Trophoblast cell (in vitro differentiated cells and primary cell): ENCODE measurements at regions not wholly inside any gene's neighbourhood (a gene's known extent, or its start where the extent isn't known, plus 50 kb on each side); places are given as distances from the start of the nearest gene placed in this dataset.

Experiments
- DNase-seq, 2 donors: peaks; one replicate each; pipeline ENCODE4 v3.0.0-alpha.2; 2016
- H2AFZ ChIP-seq: 2 replicates; pipeline ENCODE4 v1.6.1; 2013; ENCODE audit warnings: low read length, moderate library complexity, mild to moderate bottlenecking; ENCODE audit not compliant: insufficient read depth, poor library complexity
- H2AK5ac ChIP-seq: 2 replicates; pipeline ENCODE4 v1.6.1; 2013; ENCODE audit warnings: mild to moderate bottlenecking, low read length
- H2BK120ac ChIP-seq: 2 replicates; pipeline ENCODE4 v1.6.1; 2013; ENCODE audit warnings: low read length, mild to moderate bottlenecking, moderate library complexity; ENCODE audit not compliant: insufficient read depth, poor library complexity
- H2BK12ac ChIP-seq: 2 replicates; pipeline ENCODE4 v1.6.1; 2013; ENCODE audit warnings: mild to moderate bottlenecking, low read length, moderate library complexity
- H2BK5ac ChIP-seq: 2 replicates; pipeline ENCODE4 v1.6.1; 2013; ENCODE audit warnings: low read length, low read depth, moderate library complexity, mild to moderate bottlenecking; ENCODE audit not compliant: poor library complexity
- H3K14ac ChIP-seq: 2 replicates; pipeline ENCODE4 v1.6.1; 2013; ENCODE audit warnings: mild to moderate bottlenecking, low read length
- H3K18ac ChIP-seq: 2 replicates; pipeline ENCODE4 v1.6.1; 2013; ENCODE audit warnings: mild to moderate bottlenecking, low read length
- H3K23ac ChIP-seq: 2 replicates; pipeline ENCODE4 v1.6.1; 2013; ENCODE audit warnings: low read length
- H3K27ac ChIP-seq: 2 replicates; pipeline ENCODE4 v1.5.1; 2013; ENCODE audit warnings: low read depth, mild to moderate bottlenecking, inconsistent platforms, low read length, moderate library complexity
- H3K27me3 ChIP-seq: 2 replicates; pipeline ENCODE4 v1.6.1; 2013; ENCODE audit warnings: inconsistent platforms, mild to moderate bottlenecking, low read length, moderate library complexity; ENCODE audit not compliant: insufficient read depth
- H3K36me3 ChIP-seq, 2 experiments: 1 replicate in 1 of 2; 2 replicates in 1 of 2; pipeline ENCODE4 v1.6.1; 2013; ENCODE audit warnings: low read length in 2 of 2, mild to moderate bottlenecking in 2 of 2, moderate library complexity in 1 of 2; ENCODE audit not compliant: insufficient read depth in 2 of 2, control insufficient read depth in 1 of 2
- H3K4ac ChIP-seq: 2 replicates; pipeline ENCODE4 v1.6.1; 2013; ENCODE audit warnings: low read depth, mild to moderate bottlenecking, low read length, moderate library complexity
- H3K4me1 ChIP-seq, 2 experiments: 1 replicate in 1 of 2; 2 replicates in 1 of 2; pipeline ENCODE4 v1.6.1; 2013; ENCODE audit warnings: low read length in 2 of 2, mild to moderate bottlenecking in 2 of 2, moderate library complexity in 1 of 2; ENCODE audit not compliant: insufficient read depth in 2 of 2, control insufficient read depth in 1 of 2
- H3K4me2 ChIP-seq: 2 replicates; pipeline ENCODE4 v1.6.1; 2013; ENCODE audit warnings: inconsistent platforms, mild to moderate bottlenecking, low read length, moderate library complexity
- H3K4me3 ChIP-seq: 2 replicates; pipeline ENCODE4 v1.5.1; 2013; ENCODE audit warnings: mild to moderate bottlenecking, low read depth, low read length, inconsistent platforms
- H3K79me1 ChIP-seq: one replicate; pipeline ENCODE4 v1.6.1; 2013; ENCODE audit warnings: low read length
- H3K79me2 ChIP-seq: 2 replicates; pipeline ENCODE4 v1.6.1; 2013; ENCODE audit warnings: low read length, mild to moderate bottlenecking; ENCODE audit not compliant: control insufficient read depth, insufficient read depth, poor library complexity
- H3K9ac ChIP-seq: 2 replicates; pipeline ENCODE4 v1.6.1; 2013; ENCODE audit warnings: mild to moderate bottlenecking, low read length
- H3K9me3 ChIP-seq: 2 replicates; pipeline ENCODE4 v1.6.1; 2013; ENCODE audit warnings: low read depth, mild to moderate bottlenecking, control low read depth, inconsistent platforms, low read length; ENCODE audit not compliant: insufficient read depth
- H4K12ac ChIP-seq: 2 replicates; pipeline ENCODE4 v1.6.1; 2013; ENCODE audit warnings: low read depth, mild to moderate bottlenecking, low read length, moderate library complexity
- H4K8ac ChIP-seq: 2 replicates; pipeline ENCODE4 v1.6.1; 2013; ENCODE audit warnings: low read depth, mild to moderate bottlenecking, low read length, moderate library complexity
- H4K91ac ChIP-seq: one replicate; pipeline ENCODE4 v1.6.1; 2013; ENCODE audit warnings: low read depth, mild to moderate bottlenecking, low read length, moderate library complexity
- WGBS: extraction: QIAGEN DNeasy Blood & Tissue Kit; methylation state at CpG from one replicate; pipeline ENCODE4 v1.1.7; 2013; ENCODE audit warnings: missing lambda C conversion rate; ENCODE audit not compliant: insufficient read length, insufficient coverage; ENCODE audit errors: extremely low coverage; 5-methylcytosine and 5-hydroxymethylcytosine counted together

GRCh38 chrX:115493015-115493414 lies 68.0 kb upstream of the PLS3 start:
- Histone ChIP-seq H2BK5ac (no peak overlapping the region), H3K36me3 (no peaks in the 10 kb centered on the region), H3K9me3 (no peaks in the 10 kb centered on the region), H3K4me1 (no peaks in the 10 kb centered on the region), H3K18ac (no peak overlapping the region), H4K8ac (no peak overlapping the region), H3K23ac (no peak overlapping the region), H4K91ac (no peak overlapping the region), H3K27me3 (no peaks in the 10 kb centered on the region), H3K79me1 (no peaks in the 10 kb centered on the region), H2BK12ac (no peak overlapping the region), H2BK120ac (no peak overlapping the region), H2AK5ac (no peak overlapping the region), H3K27ac (no peak overlapping the region), H3K4me2 (no peak overlapping the region), H3K14ac (no peak overlapping the region), H3K4me3 (no peak overlapping the region), H4K12ac (no peak overlapping the region), H2AFZ (no peak overlapping the region), H3K79me2 (no peaks in the 10 kb centered on the region), H3K9ac (no peak overlapping the region), H3K4ac (no peak overlapping the region)
- no peak for DNase-seq
- no CpG with 5 or more reads among the region's 1 CpG for WGBS

- no CpG with 5 or more reads among the region's 3 CpGs for WGBS
- no peak overlapping the region for H2BK12ac ChIP-seq
- no peak overlapping the region for H4K91ac ChIP-seq
- H3K18ac ChIP-seq, result no peak overlapping the region
- H2BK120ac ChIP-seq, result no peak overlapping the region
- H4K8ac ChIP-seq, result no peak overlapping the region
- H3K4ac ChIP-seq, result no peak overlapping the region
- H3K27me3 ChIP-seq, result no peaks in the 10 kb centered on the region
- H3K14ac ChIP-seq, result no peak overlapping the region
- no peaks in the 10 kb centered on the region for H3K9me3 ChIP-seq
- no peak overlapping the region for H3K4me2 ChIP-seq
- no peaks in the 10 kb centered on the region for H3K4me1 ChIP-seq
- no peaks in the 10 kb centered on the region for H3K36me3 ChIP-seq
- no peak overlapping the region for H3K4me3 ChIP-seq
- H3K79me1 ChIP-seq, result no peaks in the 10 kb centered on the region
- H3K9ac ChIP-seq, result no peak overlapping the region
- H3K27ac ChIP-seq, result no peak overlapping the region
- no peak for DNase-seq
- no peak overlapping the region for H2AK5ac ChIP-seq
- no peak overlapping the region for H3K23ac ChIP-seq
- no peak overlapping the region for H2BK5ac ChIP-seq
- H2AFZ ChIP-seq, result no peak overlapping the region
- no peaks in the 10 kb centered on the region for H3K79me2 ChIP-seq
- H4K12ac ChIP-seq, result no peak overlapping the region
Measured at GRCh38 chrX:115494161-115494560, 66.8 kb upstream of the PLS3 start.

DNA sequence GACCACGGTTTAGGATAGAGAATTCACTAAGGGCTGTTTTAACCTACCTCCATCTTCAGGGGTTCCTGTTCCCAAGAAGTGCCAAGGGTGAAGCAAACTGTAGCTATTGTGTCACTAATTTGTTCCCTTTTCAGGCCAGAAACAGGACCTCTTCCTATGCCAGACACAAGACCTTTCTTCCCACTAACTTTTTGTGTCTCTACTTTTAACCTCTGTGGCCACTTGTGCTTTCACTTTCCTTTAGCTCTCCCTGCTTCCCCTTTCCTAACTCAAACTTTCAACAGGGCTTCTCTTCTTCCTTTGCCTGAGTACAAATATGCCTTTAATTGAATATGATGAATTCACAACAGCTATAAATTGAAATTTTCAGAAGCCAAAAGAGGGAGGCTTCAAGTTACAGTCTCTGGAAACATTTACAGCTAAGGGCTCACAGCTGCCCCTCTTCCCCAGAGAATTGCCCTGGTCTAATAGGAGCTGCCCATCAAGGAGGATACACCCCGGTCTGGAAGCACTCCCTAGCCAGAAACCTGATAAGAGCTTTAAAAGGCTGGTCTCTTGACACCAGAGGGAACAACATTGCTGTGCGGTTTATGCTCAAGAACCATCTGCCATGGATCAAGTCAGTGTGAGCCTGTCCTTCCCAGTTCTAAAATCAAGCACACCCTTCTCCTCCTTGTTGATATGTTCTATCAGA lies 61.7 kb upstream of the PLS3 start:
- no peak overlapping the region for H3K9ac ChIP-seq
- H3K14ac ChIP-seq, result no peak overlapping the region
- H3K27ac ChIP-seq, result no peak overlapping the region
- H2BK5ac ChIP-seq, result no peak overlapping the region
- H3K36me3 ChIP-seq, result no peaks in the 10 kb centered on the region
- no peaks in the 10 kb centered on the region for H3K27me3 ChIP-seq
- H3K4me3 ChIP-seq, result no peak overlapping the region
- H3K18ac ChIP-seq, result no peak overlapping the region
- H3K79me2 ChIP-seq, result no peaks in the 10 kb centered on the region
- no peaks in the 10 kb centered on the region for H3K9me3 ChIP-seq
- H2BK120ac ChIP-seq, result no peak overlapping the region
- no CpG with 5 or more reads among the region's 3 CpGs for WGBS
- no peak overlapping the region for H3K23ac ChIP-seq
- H2BK12ac ChIP-seq, result no peak overlapping the region
- H3K4me2 ChIP-seq, result no peak overlapping the region
- DNase-seq, result no peak
- no peak overlapping the region for H4K91ac ChIP-seq
- H3K79me1 ChIP-seq, result peaks cover 4% of the 10 kb centered on the region
- peak overlapping the region; percentile 50 for H2AFZ ChIP-seq
- no peak overlapping the region for H4K12ac ChIP-seq
- no peaks in the 10 kb centered on the region for H3K4me1 ChIP-seq
- no peak overlapping the region for H3K4ac ChIP-seq
- H4K8ac ChIP-seq, result no peak overlapping the region
- no peak overlapping the region for H2AK5ac ChIP-seq

DNA sequence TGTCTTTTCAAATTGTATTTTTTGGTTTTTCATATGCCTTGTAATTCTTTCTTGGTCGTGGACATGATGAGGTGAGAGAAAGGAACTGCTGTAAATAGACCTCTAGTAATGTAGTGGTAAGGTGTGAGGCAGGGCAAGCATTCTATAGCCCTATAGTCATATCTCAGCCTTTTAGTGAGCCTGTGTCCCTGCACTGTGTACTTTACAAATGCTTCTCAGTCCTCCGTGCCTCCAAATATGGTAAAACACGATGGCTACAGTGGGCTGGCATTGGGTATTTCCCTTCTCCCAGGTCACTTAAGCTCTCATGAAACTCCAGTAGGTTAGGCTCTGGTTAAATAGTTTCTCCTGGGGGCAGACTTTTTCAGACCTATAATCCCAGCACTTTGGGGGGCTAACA lies 57.9 kb upstream of the PLS3 start:
- Histone ChIP-seq H3K27ac (peak overlapping the region; percentile 47), H3K9ac (no peak overlapping the region)

More for the DNA sequence above, 57.9 kb upstream of the PLS3 start:
- H3K4me3 ChIP-seq, result no peak overlapping the region
- H3K4ac ChIP-seq, result no peak overlapping the region
- H3K4me1 ChIP-seq, result no peaks in the 10 kb centered on the region
- no peaks in the 10 kb centered on the region for H3K9me3 ChIP-seq
- H3K18ac ChIP-seq, result no peak overlapping the region
- no peak overlapping the region for H3K14ac ChIP-seq
- no peaks in the 10 kb centered on the region for H3K79me2 ChIP-seq
- no peak overlapping the region for H2AFZ ChIP-seq
- no peak for DNase-seq
- H4K91ac ChIP-seq, result peak overlapping the region; percentile 73
- no peaks in the 10 kb centered on the region for H3K27me3 ChIP-seq
- no peak overlapping the region for H3K23ac ChIP-seq
- no CpG with 5 or more reads among the region's 3 CpGs for WGBS
- no peak overlapping the region for H2BK12ac ChIP-seq
- no peak overlapping the region for H2AK5ac ChIP-seq
- H3K79me1 ChIP-seq, result peaks cover 4% of the 10 kb centered on the region
- no peak overlapping the region for H2BK5ac ChIP-seq
- H3K36me3 ChIP-seq, result no peaks in the 10 kb centered on the region
- H4K8ac ChIP-seq, result no peak overlapping the region
- H4K12ac ChIP-seq, result no peak overlapping the region
- no peak overlapping the region for H3K4me2 ChIP-seq
- no peak overlapping the region for H2BK120ac ChIP-seq
